Hematopoietic multipotent progenitor cell treated with erythropoietin and hydrocortisone succinate and interleukin-3 and kit ligand, for 17 days (in vitro differentiated cells): ENCODE measurements at regions not wholly inside any gene's neighbourhood (a gene's known extent, or its start where the extent isn't known, plus 50 kb on each side); places are given as distances from the start of the nearest gene placed in this dataset.

Experiments used
- DNase-seq: peaks from one replicate; pipeline ENCODE4 v3.0.0-alpha.2; 2015; ENCODE audit warnings: low spot score

DNA sequence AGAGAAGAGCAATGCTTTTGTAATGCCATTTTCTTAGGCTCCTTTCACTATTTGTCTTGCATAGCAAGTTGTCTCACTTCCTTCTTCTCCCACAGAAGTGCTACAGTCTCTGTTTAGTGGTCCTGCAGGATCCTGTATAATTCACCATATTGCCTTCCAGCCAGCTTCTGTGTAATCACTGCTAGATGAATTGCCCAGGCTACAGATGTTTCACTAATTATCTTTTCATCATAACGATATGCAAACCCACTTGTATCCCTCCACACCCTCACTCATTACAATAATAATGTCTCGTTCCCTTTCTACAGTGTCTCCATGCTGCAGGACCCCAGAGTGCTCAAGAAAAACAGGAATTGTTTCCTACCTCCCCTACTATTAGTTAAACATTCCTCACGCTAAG is 402.9 kb downstream of the TBL1XR1 start:
- no peak for DNase-seq

DNA sequence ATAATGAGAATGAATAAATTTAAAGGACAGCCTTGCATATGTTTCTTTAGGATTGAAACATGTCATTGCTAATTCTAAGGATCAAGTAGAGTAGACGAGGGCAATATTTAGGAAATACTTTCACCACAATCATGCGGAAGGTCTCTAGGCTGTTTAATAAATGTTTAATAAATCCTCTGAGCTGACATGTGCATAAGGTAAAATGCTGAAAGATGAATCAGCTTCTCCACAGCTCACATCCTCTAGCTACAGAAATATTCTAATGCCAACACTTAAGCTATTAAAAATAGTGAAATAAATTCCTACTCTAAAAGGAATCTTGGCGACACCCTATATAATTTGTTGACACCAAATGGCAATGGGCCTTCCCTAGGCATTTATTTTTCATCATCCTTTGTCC is 407.3 kb downstream of the TBL1XR1 start:
- DNase-seq = no peak

DNA sequence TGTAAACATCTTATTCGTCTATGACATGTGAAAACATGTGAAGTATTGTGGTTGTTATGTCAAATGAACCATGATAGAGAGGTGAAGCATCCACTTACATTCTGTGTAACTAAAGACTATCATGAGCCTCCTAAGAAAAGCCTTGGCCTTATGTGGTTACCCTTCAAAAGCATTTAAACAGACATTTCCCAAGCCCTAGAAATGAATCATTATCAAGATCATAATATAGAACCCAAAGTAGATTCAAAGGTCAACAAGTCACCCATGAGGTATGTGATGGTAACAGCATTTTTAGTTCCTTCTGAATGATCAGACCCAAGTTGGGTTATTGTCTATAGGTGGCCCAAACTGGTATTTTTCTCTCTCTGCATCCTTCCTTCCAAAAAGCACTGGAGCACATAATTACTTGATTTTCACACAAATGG is 408.0 kb downstream of the TBL1XR1 start:
- DNase-seq = no peak

DNA sequence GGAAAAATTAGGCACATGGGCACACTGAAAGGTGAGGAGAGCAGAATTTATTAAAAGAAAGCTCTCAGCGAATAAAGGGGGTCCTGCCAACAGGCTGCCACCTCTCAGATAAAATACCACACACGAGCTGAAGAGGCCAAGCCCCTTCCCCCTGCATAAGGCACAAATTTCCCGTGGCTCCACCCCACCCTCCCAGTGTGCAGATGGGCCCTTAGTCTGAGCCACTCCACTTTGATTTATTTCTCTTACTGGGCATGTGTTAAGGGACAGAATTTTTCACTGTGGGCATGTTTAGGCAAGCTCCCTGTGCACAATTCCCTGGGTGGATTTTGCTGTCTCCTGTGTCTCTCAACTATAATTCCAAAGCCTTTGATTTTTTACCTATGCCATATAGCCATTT is 409.8 kb downstream of the TBL1XR1 start:
- DNase-seq = no peak

DNA sequence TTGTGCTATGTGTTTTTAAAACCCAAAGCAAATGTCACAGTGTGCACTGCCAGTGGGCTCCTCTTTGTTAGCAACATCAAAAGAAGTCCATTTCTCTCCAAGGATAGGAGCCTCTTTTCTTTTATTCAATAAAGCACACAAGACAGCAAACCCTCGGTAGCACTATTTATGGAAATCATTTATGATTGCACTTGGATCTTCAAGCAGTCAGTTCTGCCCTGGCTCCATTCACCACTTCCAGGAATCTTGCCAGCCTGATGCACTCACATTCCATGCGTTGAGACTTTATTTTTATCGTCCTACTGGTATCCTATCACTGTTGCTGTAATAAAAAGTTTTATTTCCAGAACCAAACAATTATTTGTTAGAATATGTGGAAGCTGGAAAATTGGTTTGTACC is 412.1 kb downstream of the TBL1XR1 start:
- no peak for DNase-seq

DNA sequence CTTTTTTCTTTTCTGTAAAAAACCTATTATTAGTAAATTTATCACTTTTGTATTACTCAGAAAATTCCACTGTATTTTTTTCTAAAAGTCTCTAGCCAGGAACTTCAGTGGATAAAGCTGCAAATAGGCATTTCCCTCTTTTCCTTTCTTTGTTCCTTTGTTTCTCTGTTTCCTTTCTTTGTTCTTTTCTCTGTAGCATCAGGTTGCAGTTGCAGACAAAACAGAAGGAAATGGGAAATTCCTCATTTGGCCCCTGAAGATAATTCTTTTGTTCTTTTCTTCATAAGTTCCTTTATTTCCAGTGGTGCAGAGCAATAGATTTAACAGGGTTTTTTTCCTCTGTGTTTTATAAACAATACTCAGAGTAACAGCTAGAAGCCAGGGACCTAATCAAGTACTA is 416.5 kb downstream of the TBL1XR1 start:
- DNase-seq = no peak

DNA sequence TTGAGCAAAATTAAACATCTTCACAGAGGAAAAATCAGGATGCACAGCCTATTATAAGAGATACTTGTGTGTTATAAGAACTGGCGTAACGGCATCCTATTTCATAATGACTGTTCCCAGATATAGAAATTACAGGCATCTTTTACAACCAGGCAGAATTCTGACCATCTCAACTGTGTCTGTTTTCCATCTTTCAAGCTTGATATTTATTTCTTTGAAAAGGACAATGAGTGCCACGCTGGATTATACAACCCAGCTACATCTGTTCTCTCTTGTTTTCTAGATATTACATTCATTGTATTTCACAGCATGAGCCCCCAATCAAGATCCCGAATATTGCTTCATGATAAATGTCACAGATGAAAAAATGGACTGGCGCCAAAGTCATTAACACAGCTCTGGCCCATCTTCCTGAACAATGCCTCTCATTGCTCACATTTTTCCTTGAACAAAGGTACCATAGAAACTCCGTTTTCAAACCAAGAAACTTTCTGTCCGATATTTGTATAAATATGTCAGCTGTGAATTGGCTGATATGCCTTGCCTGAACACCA is 420.6 kb downstream of the TBL1XR1 start:
- DNase-seq = no peak

DNA sequence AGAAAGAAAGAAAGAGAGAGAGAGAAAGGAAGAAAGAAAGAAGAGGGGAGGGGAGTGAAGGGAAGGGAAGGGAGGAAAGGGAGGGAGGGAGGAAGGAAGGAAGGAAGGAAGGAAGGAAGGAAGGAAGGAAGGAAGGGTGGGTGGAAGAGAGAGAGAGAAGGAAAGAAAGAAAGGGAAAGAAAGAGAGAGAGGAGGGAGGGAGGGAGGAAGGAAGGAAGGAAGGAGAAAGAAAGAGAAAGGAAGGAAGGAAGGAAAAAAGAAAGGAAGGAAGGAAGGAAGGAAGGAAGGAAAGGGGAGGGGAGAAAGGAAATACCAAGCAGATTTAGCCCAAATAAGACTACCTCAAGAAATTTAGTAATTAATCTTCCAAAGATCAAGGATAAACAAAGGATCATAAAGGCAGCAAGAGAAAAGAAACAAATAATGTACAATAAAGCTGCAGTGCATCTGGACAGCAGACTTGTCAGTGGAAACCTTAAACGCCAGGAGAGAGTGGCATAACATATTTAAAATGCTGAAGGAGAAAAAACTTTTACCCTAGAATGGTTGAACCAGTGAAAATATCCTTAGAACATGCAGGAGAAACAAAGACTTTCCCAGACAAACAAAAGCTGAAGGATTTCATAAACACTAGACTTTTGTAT is 427.6 kb downstream of the TBL1XR1 start:
- no peak for DNase-seq

DNA sequence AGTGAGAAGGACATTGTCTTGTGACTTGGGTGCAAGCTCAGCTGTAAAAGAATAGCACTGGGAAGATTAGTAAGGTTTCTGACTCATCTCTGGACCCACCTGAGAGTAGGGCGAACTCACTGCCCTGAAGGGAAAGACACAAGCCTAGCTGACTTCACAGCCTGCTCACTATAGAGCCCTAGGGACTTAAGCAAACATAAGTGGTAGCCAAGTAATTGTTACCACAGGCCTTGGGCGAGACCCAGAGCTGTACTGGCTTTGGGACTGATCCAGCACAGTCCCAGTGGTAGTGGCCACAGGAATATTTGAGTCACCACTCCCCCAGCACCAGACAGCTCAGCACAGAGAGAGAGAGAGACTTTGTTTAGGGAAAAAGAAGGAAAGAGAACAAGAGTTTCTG is 429.9 kb downstream of the TBL1XR1 start:
- DNase-seq = no peak

DNA sequence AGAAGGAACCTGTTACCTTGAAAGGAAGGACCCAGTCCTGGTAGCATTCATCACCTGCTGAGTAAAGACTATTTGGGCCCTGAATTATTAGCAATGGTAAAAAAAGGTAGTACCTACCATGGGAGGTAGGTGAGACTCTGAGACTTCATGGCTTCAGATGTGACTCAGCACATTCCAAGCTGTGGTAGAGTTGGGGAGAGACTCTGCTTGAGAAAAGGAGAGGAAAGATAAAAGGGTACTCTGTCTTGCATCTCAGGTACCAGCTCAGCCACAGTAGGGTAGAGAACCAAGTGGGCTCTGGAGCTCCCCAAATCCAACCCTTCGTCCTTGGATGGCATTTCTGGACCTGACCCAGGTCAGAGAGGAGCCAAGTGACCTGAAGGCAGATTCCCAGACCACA is 430.4 kb downstream of the TBL1XR1 start:
- DNase-seq = no peak

DNA sequence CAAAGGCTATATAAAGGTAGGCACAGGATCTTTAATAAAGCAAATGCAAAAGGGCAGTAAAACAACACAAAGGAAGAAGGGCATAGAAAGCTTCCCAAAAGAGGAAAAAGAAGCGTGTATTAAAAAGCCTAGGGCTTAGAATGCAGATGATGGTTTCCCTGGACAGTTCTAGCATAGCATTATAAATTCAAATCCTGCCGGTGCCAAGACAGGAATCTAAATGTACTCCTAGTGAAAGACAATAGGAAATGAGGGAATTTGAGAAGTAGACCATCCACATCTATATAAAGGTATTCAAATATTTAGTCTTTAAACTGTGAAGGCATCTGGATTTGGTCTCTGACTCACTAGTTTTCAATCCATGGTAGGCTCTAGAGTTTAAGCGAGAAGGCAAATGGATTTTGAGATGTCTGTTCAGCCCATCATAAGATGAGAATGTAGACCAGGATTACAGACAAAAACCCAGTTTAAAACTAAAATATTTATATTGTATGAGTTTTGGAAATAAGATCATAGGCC is 431.8 kb downstream of the TBL1XR1 start:
- DNase-seq = no peak

DNA sequence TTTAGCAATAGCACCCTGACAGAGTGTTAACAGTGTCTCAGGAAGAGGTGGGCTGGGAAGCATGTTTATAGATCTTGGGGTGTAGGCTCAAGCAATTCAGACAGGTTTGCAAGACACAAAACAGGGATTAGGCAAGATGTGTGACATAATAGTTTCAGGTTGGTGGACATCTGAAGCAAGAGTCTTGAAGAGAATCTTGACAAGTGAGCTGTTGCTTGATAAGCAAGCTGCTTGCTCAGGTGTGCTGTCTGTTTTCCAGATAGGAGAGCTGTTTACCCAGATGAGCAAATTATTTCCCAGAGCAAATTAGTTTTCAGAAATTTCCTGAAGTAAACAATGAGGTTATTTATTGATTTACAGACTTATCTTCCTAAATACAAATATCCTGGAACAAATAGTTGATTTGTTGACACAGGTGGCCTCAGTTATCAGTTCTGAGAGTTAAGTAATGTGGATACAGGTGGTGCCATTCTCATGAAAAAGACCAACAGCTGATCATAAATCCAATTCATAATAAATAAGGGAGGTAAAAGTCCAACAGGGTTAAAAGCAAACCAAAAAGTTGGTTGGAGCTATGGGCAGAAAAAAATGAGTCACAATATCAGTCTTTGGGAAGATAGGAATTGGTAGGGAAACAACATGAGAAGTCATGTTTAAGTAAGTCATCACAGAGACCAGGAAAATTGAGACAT is 437.3 kb downstream of the TBL1XR1 start:
- DNase-seq = no peak

DNA sequence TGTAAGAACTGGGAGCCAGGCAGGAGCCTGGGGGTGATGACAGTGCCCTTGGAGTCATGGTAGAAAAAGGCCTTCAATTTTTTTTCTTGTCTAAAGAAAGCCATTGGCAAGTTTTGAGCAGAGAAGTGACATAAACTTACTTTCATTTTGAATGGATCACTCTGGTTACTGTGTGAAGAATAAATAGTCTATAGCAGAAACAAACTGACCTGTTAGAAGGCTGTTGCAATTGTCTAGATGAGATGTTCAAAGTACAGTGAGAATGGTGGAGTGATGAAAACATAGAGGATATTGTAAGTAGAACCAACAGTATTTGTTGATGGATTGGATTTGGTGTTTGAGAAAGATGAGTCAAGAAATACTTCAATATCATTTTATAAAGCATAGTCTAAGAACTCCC is 439.9 kb downstream of the TBL1XR1 start:
- DNase-seq = no peak

DNA sequence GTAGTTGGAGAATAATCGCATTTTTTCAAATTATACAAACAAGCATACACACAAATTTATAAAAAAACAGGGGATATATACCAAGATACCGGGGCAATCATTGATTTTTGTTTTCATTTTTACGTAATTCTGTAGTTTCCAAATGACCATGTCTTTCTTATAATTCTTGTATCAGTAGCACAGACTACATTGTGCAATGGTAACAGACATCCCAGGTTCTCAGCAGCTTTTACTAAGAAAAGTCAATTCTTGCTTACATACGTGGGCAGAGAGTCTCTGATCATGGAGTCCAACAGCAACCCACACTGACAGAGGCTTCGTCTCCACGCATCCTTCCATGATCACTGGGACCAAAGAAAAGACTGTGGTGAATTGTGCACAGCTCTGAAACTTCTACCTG is 441.3 kb downstream of the TBL1XR1 start:
- DNase-seq = no peak

DNA sequence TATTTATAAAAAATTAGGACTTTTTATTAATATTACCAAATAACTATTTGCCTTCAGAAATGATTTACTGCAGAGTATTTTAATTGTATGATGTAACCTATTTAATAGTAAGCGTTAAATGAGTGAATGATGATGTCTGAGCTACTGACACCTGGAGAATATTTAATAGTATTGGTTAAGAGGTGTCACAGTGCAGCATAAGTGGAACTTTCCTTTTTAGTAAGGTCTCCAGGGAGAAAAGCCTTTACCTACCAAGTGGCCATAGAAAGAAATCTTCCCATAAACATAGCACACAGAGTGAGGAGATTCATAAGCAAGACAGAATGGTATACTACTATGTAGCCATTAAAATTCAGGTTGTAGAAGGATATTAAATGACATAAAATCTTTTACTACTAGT is 441.7 kb downstream of the TBL1XR1 start:
- no peak for DNase-seq

DNA sequence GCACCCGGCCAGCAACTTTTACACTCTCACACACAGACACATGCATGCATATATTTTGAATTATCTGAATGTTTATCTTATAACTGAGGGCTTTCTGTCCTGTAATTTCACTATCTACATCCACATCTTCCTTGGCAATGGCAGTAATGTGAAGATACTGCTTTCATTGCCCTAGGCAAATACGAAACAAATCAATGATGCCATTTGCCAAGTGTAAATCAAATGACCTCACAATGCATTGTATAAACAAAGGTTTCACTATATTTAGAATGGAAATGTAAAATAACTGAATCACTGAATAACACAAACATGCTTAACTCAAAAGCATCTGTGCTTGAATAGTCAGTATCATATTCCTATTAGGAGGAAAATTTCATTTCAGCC is 455.6 kb downstream of the TBL1XR1 start:
- DNase-seq = no peak

DNA sequence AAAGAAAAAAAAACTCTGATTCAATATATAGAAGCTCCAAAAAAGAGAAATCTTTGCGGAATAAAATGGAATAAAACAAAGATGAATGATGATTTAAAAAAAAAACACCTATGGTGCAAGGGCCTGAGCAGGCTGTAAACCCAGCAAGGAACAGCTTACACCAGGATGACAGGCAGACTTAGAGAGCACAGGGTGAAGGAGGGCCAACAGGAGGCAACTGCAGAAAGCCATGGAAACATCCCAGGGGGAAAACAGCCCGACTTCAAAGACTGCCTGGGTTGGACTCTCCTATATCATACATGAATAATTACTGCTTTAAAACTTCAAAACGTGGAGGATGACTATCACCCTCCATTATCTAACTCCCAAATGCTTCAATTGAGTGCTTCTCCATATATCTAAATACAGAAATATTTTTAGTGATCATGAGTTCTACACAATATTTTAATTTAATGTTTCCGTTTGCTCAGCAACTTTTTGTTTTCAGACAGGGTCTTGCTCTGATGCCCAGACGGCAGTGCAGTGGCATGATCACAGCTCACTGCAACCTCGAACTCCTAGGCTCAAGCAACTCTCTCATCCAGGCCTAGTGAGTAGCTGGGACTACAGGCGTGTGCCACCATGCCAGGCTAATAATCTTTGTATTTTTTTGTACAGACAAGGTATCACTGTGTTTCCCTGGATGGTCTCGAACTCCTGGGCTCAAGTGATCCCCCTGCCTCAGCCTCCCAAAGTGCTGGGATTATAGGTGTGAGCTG is 456.2 kb downstream of the TBL1XR1 start:
- DNase-seq = no peak

DNA sequence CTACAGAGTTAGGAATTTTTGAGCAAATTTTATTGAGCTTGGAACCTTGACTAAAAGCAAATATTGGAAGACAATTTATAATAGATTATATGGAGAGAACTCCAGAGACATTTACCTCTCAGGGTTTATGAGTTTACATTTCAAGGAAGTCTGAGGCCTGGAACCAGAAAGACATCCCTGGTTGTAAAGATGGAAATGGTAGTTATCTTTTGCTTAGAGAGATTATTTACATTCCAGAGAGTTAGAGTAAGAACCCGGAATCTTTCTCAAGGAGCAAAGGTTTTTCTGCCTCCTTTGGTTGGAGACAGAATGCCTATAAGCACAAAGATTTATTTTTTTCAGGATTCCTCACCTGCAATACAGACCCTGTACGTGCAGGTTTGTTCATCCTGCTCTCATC is 458.1 kb downstream of the TBL1XR1 start:
- no peak for DNase-seq

DNA sequence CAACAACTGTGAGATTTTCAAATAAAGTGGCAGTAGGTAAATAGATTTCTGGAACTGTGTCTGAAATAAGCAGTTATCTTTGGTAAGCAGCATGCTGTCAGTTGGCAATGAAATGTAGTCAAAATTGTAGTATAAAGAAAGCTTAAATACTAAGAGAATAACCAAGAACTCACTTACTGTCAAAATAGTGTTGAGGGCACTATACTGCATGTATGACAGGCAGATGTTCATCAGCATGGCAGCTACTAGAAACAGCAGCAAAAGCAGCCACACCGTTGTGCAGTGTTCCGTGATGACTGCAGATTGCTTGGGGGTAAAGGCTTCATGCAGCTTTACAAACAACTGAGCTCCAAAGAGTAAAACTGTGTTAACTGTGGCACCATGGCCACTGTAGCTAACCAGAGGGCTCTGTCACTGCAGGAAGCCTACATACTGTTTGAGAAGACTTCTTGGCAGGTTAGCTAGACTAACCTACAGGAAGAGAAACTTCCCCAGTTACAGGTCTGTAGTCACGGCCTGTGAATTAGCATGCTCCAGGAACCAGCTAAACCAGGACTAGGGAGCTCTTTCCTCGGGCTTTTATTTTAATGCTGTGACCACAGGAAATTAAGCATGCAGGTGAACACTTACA is 459.7 kb downstream of the TBL1XR1 start:
- no peak for DNase-seq

DNA sequence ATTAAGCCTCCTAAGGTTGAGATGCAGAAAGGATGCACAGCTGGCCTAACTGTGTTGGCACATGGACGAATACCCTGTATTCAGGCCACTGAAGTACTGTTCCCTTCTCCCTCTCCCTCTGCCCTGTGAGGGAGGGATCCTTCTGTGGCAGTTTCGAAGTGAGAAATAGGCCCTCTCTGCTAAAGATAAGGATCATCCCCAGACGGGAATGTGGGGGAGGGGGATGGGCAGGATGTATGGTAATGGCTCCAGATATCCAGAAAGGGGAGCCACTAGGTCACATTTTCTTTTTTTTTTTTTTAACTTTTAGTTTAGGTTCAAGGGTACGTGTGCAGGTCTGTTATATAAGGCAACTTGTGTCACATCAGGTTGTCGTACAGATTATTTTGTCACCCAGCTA is 463.1 kb downstream of the TBL1XR1 start:
- DNase-seq = no peak

DNA sequence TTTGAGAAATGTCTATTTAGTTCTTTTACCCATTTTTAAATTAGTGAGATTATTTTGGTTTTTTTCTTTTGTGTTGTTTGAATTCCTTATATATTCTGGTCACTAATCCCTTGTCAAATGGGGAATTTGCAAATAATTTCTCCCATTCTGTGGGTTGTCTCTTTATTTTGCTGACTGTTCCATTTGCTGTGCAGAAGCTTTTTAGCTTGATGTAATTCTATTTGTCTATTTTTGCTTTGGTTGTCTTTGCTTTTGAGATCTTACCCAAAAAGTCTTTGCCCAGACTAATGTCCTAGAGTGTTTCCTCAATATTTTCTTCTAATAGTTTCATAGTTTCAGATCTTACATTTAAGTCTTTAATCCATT is 472.9 kb downstream of the TBL1XR1 start:
- no peak for DNase-seq

DNA sequence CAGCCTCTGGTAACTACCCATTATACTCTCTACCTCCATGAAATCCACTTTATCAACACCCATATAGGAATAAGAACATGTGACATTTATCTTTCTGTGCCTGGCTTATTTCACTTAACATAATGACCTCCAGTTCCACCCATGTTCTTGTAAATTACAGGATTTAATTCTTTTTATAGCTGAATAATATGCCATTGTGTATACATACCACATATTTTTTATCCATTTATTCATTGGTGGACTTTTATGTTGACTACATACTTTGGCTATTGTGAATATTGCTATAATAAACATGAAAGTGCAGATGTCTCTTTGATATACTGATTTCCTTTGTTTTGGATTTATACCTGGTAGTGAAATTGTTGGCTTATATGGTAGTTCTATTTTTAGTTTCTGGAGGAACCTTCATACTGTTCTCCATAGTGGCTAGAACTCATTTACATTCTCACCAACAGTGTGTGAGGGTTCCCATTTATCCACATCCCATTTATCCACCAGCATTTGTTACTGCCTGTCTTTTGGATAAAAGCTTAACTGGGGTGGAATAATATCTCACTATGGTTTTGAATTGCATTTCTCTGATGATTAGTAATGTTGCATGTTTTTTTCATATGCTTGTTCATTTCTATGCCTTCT is 473.4 kb downstream of the TBL1XR1 start:
- DNase-seq = no peak
